K562 (cell line): ENCODE measurements at regions not wholly inside any gene's neighbourhood (a gene's known extent, or its start where the extent isn't known, plus 50 kb on each side); places are given as distances from the start of the nearest gene placed in this dataset.

ENCODE experiments used
- ATAC-seq: fragments of 200-7000 bp; cut with Tn5 transposase; 3 replicates; pipeline ENCODE4 v1.9.1; 2020; ENCODE audit warnings: moderate library complexity
- BruUV-seq: library from RNA; stranded (reverse); fragments of 400-500 nt; replicated peaks from 2 replicates; lab custom pipeline; 2021; lab: Mats Ljungman, UMichigan
- CTCF ChIA-PET: fragments of 300-600 bp; formaldehyde crosslinking; extraction: SDS; loops from one replicate; lab custom pipeline; 2021; ENCODE audit warnings: low intra/inter-chr PET ratio; lab: Yijun Ruan, JAX
- POLR2A ChIA-PET: fragments of 300-600, 350-650 bp; sonication (Branson Sonifier 250); formaldehyde crosslinking; extraction: SDS; loops from one replicate; lab custom pipeline; 2021; ENCODE audit warnings: antibody characterized with exemption, inconsistent platforms; lab: Yijun Ruan, JAX
- DNase-seq, 4 experiments: peaks; one replicate each; pipeline versions ENCODE4 v3.0.0 to v3.0.0-alpha.2; 2011 to 2018; ENCODE audit warnings: low spot score in 3 of 4, mixed read lengths in 3 of 4; ENCODE audit errors: extremely low read depth in 1 of 4
- FAIRE-seq: peaks from 2 replicates; lab custom pipeline; 2011; peaks lifted over from hg19 to GRCh38; lab: Jason Lieb, UNC
- H2AFZ ChIP-seq: 2 replicates; pipeline ENCODE4 v1.6.0; 2011; ENCODE audit warnings: low read depth, low read length, control low read depth, inconsistent platforms
- H3K27ac ChIP-seq: fragments of 200-600 bp; 3 replicates; pipeline ENCODE4 v1.8.0; 2011; ENCODE audit warnings: low read depth, mild to moderate bottlenecking, control low read depth, inconsistent platforms, low read length, moderate library complexity, mixed read lengths; ENCODE audit errors: extremely low read depth
- H3K27me3 ChIP-seq, 2 experiments: fragments of 300-600 bp in 1 of 2; 2 replicates in 1 of 2; 3 replicates in 1 of 2; pipeline versions ENCODE4 v1.6.0 to v1.8.0; 2011; ENCODE audit warnings: inconsistent platforms in 2 of 2, low read length in 2 of 2, mild to moderate bottlenecking in 1 of 2, mixed read lengths in 1 of 2, moderate library complexity in 1 of 2; ENCODE audit not compliant: control insufficient read depth in 2 of 2, insufficient read depth in 2 of 2
- H3K36me3 ChIP-seq: fragments of 300-600 bp; 3 replicates; pipeline ENCODE4 v1.8.0; 2011; ENCODE audit warnings: mild to moderate bottlenecking, low read length, inconsistent platforms; ENCODE audit not compliant: control insufficient read depth, insufficient read depth
- H3K4me1 ChIP-seq, 2 experiments: fragments of 200-600 bp in 1 of 2; replicated peaks in 1 of 2; 2 replicates in 1 of 2; 3 replicates in 1 of 2; pipeline versions ENCODE4 v1.5.1 to v1.8.0; 2011; ENCODE audit warnings: inconsistent platforms in 2 of 2, low read length in 2 of 2, mild to moderate bottlenecking in 1 of 2, mixed read lengths in 1 of 2, moderate library complexity in 1 of 2; ENCODE audit not compliant: control insufficient read depth in 2 of 2, insufficient read depth in 2 of 2
- H3K4me2 ChIP-seq: 2 replicates; pipeline ENCODE4 v1.6.1; 2011; ENCODE audit warnings: low read length, control low read depth, inconsistent platforms, mixed read lengths; ENCODE audit not compliant: insufficient read depth
- H3K4me3 ChIP-seq: fragments of 200-600 bp; sonication (generic), shearing (Covaris generic); 2 replicates; pipeline ENCODE4 v1.5.1; 2016; ENCODE audit warnings: control low read depth, inconsistent platforms
- H3K79me2 ChIP-seq: fragments of 200-600 bp; 3 replicates; pipeline ENCODE4 v1.8.0; 2011; ENCODE audit warnings: low read length, inconsistent platforms; ENCODE audit not compliant: control insufficient read depth, insufficient read depth
- H3K9ac ChIP-seq, 2 experiments: 2 replicates each; pipeline versions ENCODE4 v1.6.0 to v1.6.1; 2011; ENCODE audit warnings: low read depth in 2 of 2, low read length in 2 of 2, control low read depth in 1 of 2, inconsistent platforms in 1 of 2, mild to moderate bottlenecking in 1 of 2, mixed read lengths in 1 of 2; ENCODE audit not compliant: insufficient read depth in 1 of 2
- H3K9me1 ChIP-seq: one replicate; pipeline ENCODE4 v1.6.0; 2011; ENCODE audit warnings: inconsistent platforms, mild to moderate bottlenecking, low read length, moderate library complexity; ENCODE audit not compliant: control insufficient read depth, insufficient read depth
- H3K9me3 ChIP-seq: replicated peaks from 2 replicates; pipeline ENCODE4 v1.5.1; 2011; ENCODE audit warnings: low read depth, low read length, inconsistent platforms; ENCODE audit not compliant: control insufficient read depth, insufficient read depth
- H4K20me1 ChIP-seq: replicated peaks from 2 replicates; pipeline ENCODE4 v1.6.1; 2011; ENCODE audit warnings: low read length, inconsistent platforms, mixed read lengths; ENCODE audit not compliant: control insufficient read depth, insufficient read depth
- ASH1L ChIP-seq: fragments of 450-650 bp; IDR thresholded peaks from 2 replicates; pipeline ENCODE4 v1.6.1; 2018; ENCODE audit warnings: borderline replicate concordance, mild to moderate bottlenecking, low read depth; ENCODE audit not compliant: partially characterized antibody
- ETV6 ChIP-seq, 3 experiments: fragments of 150-350 bp in 1 of 3; sonication (generic) in 1 of 3; formaldehyde crosslinking in 1 of 3; IDR thresholded peaks; 2 replicates each; pipeline versions ENCODE4 v1.6.1 to v1.8.0; 2014 to 2022; ENCODE audit warnings: borderline replicate concordance in 2 of 3, low read depth in 2 of 3, antibody characterized with exemption in 1 of 3, low read length in 1 of 3, mild to moderate bottlenecking in 1 of 3, missing genetic modification reagents in 1 of 3
- GMEB1 ChIP-seq: fragments of 250-450 bp; sonication (Bioruptor Pico); IDR thresholded peaks from 2 replicates; pipeline ENCODE4 v1.4.0; 2020; ENCODE audit warnings: mild to moderate bottlenecking
- ID3 ChIP-seq, 2 experiments: fragments of 250-450 bp in 1 of 2; fragments of 450-650 bp in 1 of 2; sonication (Bioruptor Pico) in 1 of 2; IDR thresholded peaks; 2 replicates each; pipeline versions ENCODE4 v1.6.1 to v1.8.0; 2016 to 2021; ENCODE audit warnings: mild to moderate bottlenecking in 2 of 2, moderate library complexity in 2 of 2, missing compliant biosample characterization in 1 of 2, missing genetic modification characterization in 1 of 2
- LCOR ChIP-seq: sonication (generic); formaldehyde crosslinking; IDR thresholded peaks from 2 replicates; pipeline ENCODE4 v1.8.0; 2022; ENCODE audit warnings: mild to moderate bottlenecking, missing genetic modification reagents
- PRPF4 ChIP-seq: fragments of 200-400 bp; formaldehyde crosslinking; IDR thresholded peaks from one replicate; pipeline ENCODE4 v1.6.1; 2017; ENCODE audit warnings: low read length, low read depth, mild to moderate bottlenecking; ENCODE audit not compliant: insufficient read depth, poor library complexity, severe bottlenecking
- RBM39 ChIP-seq: fragments of 200-400 bp; formaldehyde crosslinking; optimal IDR thresholded peaks from 2 replicates; pipeline ENCODE3; 2018; ENCODE audit warnings: low read depth, low read length
- RFX7 ChIP-seq: fragments of 250-450 bp; sonication (Bioruptor Pico); IDR thresholded peaks from 2 replicates; pipeline ENCODE4 v1.5.1; 2021; ENCODE audit warnings: mild to moderate bottlenecking
- SIN3B ChIP-seq: fragments of 450-650 bp; IDR thresholded peaks from 2 replicates; pipeline ENCODE4 v1.6.1; 2017; ENCODE audit warnings: low read depth, mild to moderate bottlenecking, moderate library complexity
- SLC30A9 ChIP-seq: fragments of 250-450 bp; sonication (Bioruptor Pico); IDR thresholded peaks from 2 replicates; pipeline ENCODE4 v1.8.0; 2022; ENCODE audit warnings: mild to moderate bottlenecking, moderate library complexity
- WHSC1 ChIP-seq: IDR thresholded peaks from one replicate; pipeline ENCODE4 v1.6.1; 2012; ENCODE audit warnings: low read length, control low read depth, inconsistent platforms
- ZNF75A ChIP-seq: fragments of 450-650 bp; formaldehyde crosslinking; IDR thresholded peaks from 2 replicates; pipeline ENCODE4 v1.4.0; 2020; ENCODE audit warnings: mild to moderate bottlenecking
- WGBS: fragments of 100-300 bp; shearing (Covaris generic); methylation state at CpG from one replicate; pipeline ENCODE4 v1.1.6; 2016; ENCODE audit warnings: low coverage, mixed read lengths; ENCODE audit not compliant: insufficient coverage; ENCODE audit errors: missing lambda C conversion rate; 5-methylcytosine and 5-hydroxymethylcytosine counted together
- in situ Hi-C: fragments of 300-500 bp; cut with MboI; formaldehyde crosslinking; loops from 4 replicates; pipeline ENCODE4 v1.15.0; 2018; ENCODE audit warnings: inconsistent platforms, mixed read lengths
- intact Hi-C: fragments of 100-400 bp; cut with micrococcal nuclease; formaldehyde crosslinking; loops from 2 replicates; pipeline ENCODE4 v1.14.2; 2022
- TF ChIP-seq, protein P1 (sequence below): sonication (generic); formaldehyde crosslinking; IDR thresholded peaks from 2 replicates; pipeline ENCODE4 v1.8.0; 2022; ENCODE audit warnings: mild to moderate bottlenecking, low read depth, missing genetic modification reagents

- Histone ChIP-seq H3K4me1 (no peaks in the 10 kb centered on the region), H3K36me3 (no peaks in the 10 kb centered on the region), H3K4me3 (no peak overlapping the region), H2AFZ (no peak overlapping the region), H3K9ac (no peak overlapping the region), H3K9me1 (no peaks in the 10 kb centered on the region), H3K79me2 (no peaks in the 10 kb centered on the region), H4K20me1 (no peaks in the 10 kb centered on the region), H3K4me2 (no peak overlapping the region), H3K9me3 (no peaks in the 10 kb centered on the region), H3K27ac (no peak overlapping the region), H3K27me3 (no peaks in the 10 kb centered on the region)
- in situ Hi-C loops (no loop called here), intact Hi-C loops (no loop called here)
- ChIA-PET POLR2A (no interaction called here), CTCF (no interaction called here)
- WGBS = 1% methylated on average over 5 of the region's 5 CpGs
- ATAC-seq (no peak), DNase-seq (no peak), FAIRE-seq (no peak)
- BruUV-seq = no TSS peak
- TF ChIP-seq GMEB1 (CRISPR knock-in tag) (no peak), ID3 (CRISPR knock-in tag; IDR thresholded peaks at IDR 0.05) (no peak), ID3 (tag; IDR thresholded peaks at IDR 0.05) (no peak), ZNF75A (no peak), ASH1L (no peak), SLC30A9 (CRISPR knock-in tag) (no peak), RFX7 (no peak), SIN3B (no peak), LCOR (CRISPR knock-in tag) (no peak), ETV6 (IDR thresholded peaks at IDR 0.05; ENCODE audit: borderline replicate concordance in 1 of 2, low read depth in 2 of 2, low read length in 1 of 2) (no peak), ETV6 (CRISPR knock-in tag; IDR thresholded peaks at IDR 0.05; ENCODE audit: borderline replicate concordance) (no peak), RBM39 (no peak), PRPF4 (no peak), WHSC1 (no peak)
- TF ChIP-seq, protein P1, sequence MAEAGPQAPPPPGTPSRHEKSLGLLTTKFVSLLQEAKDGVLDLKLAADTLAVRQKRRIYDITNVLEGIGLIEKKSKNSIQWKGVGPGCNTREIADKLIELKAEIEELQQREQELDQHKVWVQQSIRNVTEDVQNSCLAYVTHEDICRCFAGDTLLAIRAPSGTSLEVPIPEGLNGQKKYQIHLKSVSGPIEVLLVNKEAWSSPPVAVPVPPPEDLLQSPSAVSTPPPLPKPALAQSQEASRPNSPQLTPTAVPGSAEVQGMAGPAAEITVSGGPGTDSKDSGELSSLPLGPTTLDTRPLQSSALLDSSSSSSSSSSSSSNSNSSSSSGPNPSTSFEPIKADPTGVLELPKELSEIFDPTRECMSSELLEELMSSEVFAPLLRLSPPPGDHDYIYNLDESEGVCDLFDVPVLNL (CRISPR knock-in tag) = no peak
These were observed 775.0 kb upstream of the API5 start for GRCh38 chr11:42536611-42537360.
